ENCODE measurements at regions not wholly inside any gene's neighbourhood (a gene's known extent, or its start where the extent isn't known, plus 50 kb on each side); places are given as distances from the start of the nearest gene placed in this dataset.

DNA sequence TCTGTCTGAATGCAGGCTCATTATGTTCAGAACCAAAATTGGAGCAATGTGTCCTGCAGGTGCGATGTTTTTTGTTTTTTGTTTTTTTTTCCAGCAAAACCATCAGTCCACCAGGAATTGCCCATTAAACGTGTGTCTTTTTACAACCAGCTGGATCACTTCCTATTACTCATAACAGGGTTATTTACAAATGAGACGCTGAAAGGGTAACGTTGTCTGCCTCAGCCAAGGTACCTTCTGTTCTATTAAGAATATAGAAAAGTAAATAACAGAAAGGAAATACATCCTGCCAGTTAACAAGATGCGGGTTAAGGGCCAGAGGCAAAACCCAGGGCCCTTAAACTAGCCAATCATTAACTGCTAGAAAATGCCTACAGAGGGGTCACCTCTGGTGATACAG lies 590.4 kb downstream of the TBC1D4 start:
- no peak for DNase-seq (ENCODE audit: low read depth in 4 of 4, low spot score in 3 of 4)

GRCh38 chr13:74889321-74889720 lies 592.6 kb downstream of the TBC1D4 start:
- no peak for DNase-seq (ENCODE audit: low read depth in 4 of 4, low spot score in 3 of 4)

GRCh38 chr13:74886502-74886901 lies 595.5 kb downstream of the TBC1D4 start:
- DNase-seq (ENCODE audit: low read depth in 4 of 4, low spot score in 3 of 4): no peak

DNA sequence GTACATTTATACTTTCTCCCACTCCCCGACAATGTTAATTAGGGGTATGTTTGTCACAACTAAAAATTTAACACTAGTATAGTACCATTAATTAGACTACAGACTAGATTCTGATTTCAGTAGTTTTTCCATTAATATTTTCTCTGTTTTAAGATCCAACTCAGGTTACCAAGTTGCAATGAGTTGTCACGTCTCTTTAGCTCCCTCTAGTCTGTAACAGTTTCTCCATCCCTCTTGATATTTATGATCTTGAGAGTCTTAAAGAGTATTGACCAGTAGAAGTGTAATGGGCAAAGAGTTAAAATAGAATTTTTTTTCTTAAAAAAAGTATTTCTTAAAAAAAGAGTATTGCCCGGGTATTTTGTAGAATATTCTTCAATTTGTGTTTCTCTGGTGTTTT lies 598.1 kb downstream of the TBC1D4 start:
- DNase-seq (ENCODE audit: low read depth in 4 of 4, low spot score in 3 of 4): no peak

DNA sequence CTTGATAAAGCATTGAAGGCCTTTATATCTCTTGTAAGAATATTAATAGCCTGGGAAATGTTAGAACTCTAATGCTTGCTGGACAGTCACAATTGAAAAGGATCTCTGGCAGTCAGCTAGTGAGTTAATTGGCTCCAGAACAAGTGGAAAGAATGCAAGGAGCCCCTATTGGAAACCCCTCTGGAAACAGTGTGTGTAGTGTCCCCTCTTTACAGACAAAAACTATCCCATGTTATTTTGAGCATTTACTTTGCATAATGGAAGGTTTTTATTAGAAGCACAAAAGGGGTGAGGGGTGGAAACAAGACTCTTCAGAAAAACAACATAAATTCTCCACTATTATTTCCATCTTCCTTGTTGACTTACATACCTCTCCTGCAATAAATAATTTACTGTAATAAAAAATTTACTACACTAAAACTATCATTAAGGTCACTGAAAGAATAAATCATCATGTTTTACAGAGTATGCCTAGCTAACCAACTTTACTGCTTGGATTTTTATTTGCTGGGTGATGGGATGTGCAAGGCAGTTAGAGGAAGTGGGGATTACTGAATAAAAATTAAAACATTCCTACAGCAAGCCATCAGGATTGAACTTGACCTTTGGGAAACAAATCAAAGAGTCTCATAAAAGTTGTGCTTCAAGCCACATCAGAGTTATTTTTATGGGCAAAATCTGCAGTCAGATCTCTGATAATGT lies 610.4 kb downstream of the TBC1D4 start:
- DNase-seq (ENCODE audit: low read depth in 4 of 4, low spot score in 3 of 4): peak in 3 of 4 donors; percentile 24 to 38 (median 33)

- no peak for DNase-seq (ENCODE audit: low read depth in 4 of 4, low spot score in 3 of 4)
Measured at GRCh38 chr13:74870865-74871264, 611.1 kb downstream of the TBC1D4 start.

- DNase-seq (ENCODE audit: low read depth in 4 of 4, low spot score in 3 of 4): no peak
Measured at GRCh38 chr13:74869846-74870245, 612.1 kb downstream of the TBC1D4 start.

DNA sequence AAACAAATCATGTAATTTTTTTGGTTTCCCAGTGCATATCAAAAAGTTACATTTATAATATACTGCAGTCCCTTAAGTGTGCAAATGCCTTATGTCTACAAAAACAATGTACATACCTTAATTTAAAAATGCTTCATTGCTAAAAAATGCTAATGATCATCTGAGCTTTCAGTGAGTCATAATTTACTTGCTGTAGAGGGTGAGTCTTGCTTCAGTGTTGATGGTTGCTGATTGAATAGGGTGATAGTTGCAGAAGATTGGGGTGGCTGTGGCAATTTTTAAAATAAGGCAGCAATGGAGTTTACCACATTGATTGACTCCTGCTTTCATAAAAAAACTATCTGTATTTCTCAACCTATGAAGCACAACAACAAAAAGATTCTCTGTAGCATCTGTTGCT lies 613.9 kb downstream of the TBC1D4 start:
- no peak for DNase-seq (ENCODE audit: low read depth in 4 of 4, low spot score in 3 of 4)

GRCh38 chr13:74867460-74867859 lies 614.5 kb downstream of the TBC1D4 start:
- DNase-seq (ENCODE audit: low read depth in 4 of 4, low spot score in 3 of 4): no peak

DNA sequence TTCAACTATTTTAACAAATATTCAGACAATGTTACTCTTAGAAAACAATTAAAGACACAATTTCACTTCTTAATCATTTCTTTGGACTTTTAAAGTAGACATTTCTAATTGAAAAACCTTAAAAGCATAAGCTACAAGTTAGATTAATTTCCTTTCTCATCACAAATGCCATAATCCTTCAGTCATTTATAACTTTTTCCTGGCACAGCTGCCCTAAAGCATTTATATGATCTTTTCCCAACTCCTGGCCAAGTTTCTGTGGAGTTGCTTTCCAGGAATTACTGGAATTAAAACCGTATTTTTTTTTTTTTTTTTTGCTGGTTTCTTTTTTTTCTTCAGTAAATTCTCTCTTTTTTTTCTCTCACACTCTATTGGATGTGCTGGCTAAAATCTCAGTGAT lies 615.9 kb downstream of the TBC1D4 start:
- DNase-seq (ENCODE audit: low read depth in 4 of 4, low spot score in 3 of 4): no peak

DNA sequence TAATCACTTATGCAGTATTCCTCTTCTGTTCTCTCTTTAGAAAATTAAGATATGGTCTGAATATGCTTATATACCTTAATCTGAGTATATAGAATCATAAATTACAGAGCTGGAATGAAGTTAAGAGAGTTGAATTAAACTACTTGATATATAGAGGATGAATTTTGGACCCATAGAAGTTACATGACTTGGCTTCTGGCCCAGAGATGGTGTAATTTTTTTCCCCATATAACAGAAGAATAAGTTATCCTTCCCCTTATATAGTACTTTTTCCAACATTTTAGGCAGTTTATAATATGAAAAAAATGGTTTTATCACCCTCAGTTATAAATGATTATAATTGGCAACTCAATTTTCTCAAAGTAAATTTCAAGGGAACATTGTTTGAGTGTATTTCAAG lies 616.3 kb downstream of the TBC1D4 start:
- DNase-seq (ENCODE audit: low read depth in 4 of 4, low spot score in 3 of 4): no peak

- no peak for DNase-seq (ENCODE audit: low read depth in 4 of 4, low spot score in 3 of 4)
Measured at GRCh38 chr13:74860789-74861188, 621.2 kb downstream of the TBC1D4 start.

GRCh38 chr13:74850893-74851292 lies 631.1 kb downstream of the TBC1D4 start:
- DNase-seq (ENCODE audit: low read depth in 4 of 4, low spot score in 3 of 4): no peak

DNA sequence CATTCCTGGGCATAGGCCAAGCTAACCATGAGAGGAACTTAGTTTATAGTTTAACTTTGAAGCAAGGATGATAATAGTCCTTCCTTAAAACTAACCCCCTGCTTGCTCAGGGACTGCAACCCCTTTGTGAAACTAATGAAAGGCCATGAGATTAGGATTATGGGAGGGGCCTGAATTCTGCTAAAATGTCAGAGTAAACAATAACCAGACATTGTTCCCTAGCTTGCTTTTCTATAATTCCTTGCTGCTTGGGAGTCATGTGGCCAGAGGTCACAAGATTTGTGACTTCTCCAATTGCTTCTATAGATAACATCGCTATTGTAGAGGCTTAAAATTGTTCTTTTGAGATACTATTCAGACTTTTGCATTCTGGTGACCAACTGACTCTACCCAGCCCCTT lies 634.0 kb downstream of the TBC1D4 start:
- no peak for DNase-seq (ENCODE audit: low read depth in 4 of 4, low spot score in 3 of 4)

GRCh38 chr13:74845806-74846205 lies 636.2 kb downstream of the TBC1D4 start:
- no peak for DNase-seq (ENCODE audit: low read depth in 4 of 4, low spot score in 3 of 4)

DNA sequence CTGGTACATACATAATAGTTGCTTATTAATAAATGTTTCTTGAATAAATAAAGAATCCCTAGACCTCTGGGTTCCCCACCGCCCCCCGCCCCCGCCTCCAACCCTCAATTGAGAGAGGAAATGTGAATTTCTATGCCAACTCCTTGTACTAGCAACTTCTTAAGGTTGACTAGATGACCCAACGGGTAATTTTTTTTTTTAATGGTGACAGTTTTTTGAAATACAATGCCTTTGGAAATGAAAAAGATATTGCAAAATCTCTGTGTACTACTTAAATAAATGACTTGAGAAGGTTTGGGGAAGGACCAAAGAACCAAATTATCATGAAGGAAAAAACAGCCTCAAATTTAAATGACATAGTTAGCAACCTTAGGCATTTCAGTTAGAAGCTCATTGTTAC lies 640.3 kb downstream of the TBC1D4 start:
- DNase-seq (ENCODE audit: low read depth in 4 of 4, low spot score in 3 of 4): no peak

GRCh38 chr13:74841123-74841522 lies 640.8 kb downstream of the TBC1D4 start:
- no peak for DNase-seq (ENCODE audit: low read depth in 4 of 4, low spot score in 3 of 4)

DNA sequence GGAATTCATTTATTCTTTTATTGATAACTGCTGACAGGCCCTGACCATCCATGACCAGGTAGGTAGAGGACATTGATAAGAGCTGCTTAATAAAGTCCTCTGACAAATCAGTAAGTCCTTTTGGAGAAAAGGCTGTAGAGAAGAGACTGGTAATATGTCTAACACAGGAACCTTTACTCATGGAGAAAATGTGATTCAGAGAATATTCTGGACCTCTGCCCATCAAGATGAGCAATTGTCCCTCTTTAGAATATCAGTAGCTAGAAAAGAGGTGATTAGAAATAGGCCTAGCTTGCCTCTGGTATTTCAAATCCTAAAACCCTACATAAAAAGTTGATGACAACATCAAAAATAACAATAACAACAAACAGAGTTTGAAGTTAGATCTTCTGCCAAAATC lies 642.3 kb downstream of the TBC1D4 start:
- DNase-seq (ENCODE audit: low read depth in 4 of 4, low spot score in 3 of 4): no peak

DNA sequence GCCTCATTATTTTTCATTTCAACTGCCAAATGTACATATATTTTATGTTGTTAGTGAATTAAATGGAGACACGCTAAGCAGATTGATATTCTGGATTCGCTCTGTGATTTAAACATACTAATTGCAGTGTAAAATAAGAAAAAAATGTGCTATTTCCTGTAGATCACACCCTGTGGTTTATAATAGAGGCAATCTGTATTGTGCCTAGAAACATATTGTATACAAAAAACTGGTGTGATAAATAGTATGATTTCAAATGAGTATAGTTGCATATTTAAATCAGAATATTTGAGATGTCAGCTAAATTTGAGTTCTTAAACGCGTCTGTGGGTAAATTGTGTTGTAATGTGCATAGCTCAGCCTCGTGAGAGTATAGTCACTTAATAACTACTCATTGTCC lies 643.9 kb downstream of the TBC1D4 start:
- DNase-seq (ENCODE audit: low read depth in 4 of 4, low spot score in 3 of 4): no peak

DNA sequence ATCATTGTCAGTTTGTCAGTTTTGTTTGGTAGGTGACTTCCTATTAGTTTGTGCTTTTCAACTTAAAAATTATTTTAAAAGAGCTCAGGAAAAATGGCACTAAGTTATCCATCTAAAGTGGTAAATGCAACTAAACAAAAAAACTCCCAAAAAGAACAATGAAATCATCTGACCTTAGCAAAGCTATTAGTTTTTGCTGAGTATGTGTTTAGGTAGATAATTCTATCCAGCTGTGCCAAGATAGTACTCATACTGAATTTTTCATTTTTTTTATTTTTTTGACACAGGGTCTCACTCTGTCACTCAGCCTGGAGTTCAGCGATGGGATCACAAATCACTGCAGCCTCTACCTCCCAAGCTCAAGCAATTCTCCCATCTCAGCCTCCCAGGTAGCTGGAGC lies 645.3 kb downstream of the TBC1D4 start:
- DNase-seq (ENCODE audit: low read depth in 4 of 4, low spot score in 3 of 4): no peak

DNA sequence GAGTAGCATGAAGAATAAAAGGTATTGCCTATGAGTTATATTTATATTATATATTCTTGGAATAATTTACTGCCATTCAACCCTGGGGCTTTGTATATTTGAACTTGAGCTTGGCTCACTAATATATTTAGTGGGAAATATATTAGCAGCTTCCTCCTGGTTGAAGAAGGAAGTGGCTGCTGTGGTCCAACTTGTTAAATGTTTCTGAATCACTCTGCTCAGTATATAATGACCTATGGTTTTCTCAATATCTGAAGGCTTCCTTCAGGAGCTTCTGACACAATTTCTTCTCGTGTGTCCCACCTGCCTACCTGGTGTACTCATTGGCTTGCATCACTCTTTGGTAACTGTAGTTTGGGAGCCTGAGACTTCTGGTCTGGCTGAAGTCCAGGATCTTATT lies 646.4 kb downstream of the TBC1D4 start:
- no peak for DNase-seq (ENCODE audit: low read depth in 4 of 4, low spot score in 3 of 4)

GRCh38 chr13:74825938-74826246 lies 656.1 kb downstream of the TBC1D4 start:
- no peak for DNase-seq (ENCODE audit: low read depth in 4 of 4, low spot score in 3 of 4)

Data from left renal pelvis (tissue), 4 donors.